HG03378 (cell line): ENCODE measurements at regions not wholly inside any gene's neighbourhood (a gene's known extent, or its start where the extent isn't known, plus 50 kb on each side); places are given as distances from the start of the nearest gene placed in this dataset.
"Not testable (repeated sequence)": the region's sequence is repeated elsewhere in the genome, so short reads cannot be mapped to it uniquely, and the experiment has no call there.

Source experiments
- ATAC-seq: cut with Tn5 transposase; IDR thresholded peaks from one replicate; pipeline ENCODE4 v1.9.1; 2021; ENCODE audit warnings: mild to moderate bottlenecking, moderate library complexity; ENCODE audit not compliant: unreplicated experiment

DNA sequence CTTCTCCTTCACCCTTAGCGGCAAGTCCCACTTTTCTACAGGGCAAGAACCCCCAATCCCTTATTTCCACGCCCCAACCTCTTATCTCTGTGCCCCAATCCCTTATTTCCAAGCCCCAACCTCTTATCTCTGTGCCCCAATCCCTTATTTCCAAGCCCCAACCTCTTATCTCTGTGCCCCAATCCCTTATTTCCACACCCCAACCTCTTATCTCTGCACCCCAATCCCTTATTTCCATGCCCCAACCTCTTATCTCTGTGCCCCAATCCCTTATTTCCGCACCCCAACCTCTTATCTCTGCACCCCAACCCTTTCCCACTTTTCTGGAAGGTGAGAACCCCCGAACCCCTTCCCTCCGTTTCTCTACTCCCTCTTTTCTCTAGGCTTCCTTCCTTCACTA lies 116.1 kb upstream of the GJE1 start:
- not testable (repeated sequence) for ATAC-seq

DNA sequence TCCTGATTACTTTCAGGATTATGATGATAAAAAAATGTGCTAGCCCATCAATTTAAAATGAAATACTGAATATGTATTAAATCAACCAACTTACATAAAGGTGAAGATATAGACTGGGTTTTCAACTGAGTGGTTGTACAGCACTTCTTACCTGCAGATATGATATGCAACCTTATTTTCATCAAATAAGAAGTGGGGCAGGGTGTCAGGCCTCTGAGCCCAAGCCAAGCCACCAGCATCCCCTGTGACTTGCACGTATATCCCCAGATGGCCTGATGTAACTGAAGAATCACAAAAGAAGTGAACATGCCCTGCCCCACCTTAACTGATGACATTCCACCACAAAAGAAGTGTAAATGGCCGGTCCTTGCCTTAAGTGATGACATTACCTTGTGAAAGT lies 117.3 kb upstream of the GJE1 start:
- ATAC-seq = not testable (repeated sequence)

DNA sequence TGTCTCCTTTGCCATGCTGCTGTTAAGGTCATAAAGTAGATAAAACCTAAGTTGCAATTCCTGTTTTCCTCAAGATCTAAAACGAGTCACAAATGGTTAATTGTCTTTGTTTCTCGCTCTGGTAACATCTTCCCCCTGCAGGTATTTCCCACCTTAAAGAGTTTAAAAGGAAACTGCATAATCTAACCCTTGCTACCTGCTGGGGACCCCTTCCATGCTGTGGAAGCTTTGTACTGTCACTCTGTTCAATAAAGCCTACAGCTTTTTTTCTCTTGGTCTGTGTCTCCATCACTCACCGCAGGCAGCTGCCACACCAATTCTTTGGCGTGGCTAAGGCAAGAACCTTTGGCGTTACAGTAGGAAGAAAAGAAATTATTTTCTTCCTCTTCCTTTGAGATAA lies 117.7 kb upstream of the GJE1 start:
- no peak for ATAC-seq

- ATAC-seq = no peak
Measured at GRCh38 chr6:142014515-142014914, 118.2 kb upstream of the GJE1 start.

- ATAC-seq = no peak
Measured at GRCh38 chr6:142013875-142014495, 118.7 kb upstream of the GJE1 start.

DNA sequence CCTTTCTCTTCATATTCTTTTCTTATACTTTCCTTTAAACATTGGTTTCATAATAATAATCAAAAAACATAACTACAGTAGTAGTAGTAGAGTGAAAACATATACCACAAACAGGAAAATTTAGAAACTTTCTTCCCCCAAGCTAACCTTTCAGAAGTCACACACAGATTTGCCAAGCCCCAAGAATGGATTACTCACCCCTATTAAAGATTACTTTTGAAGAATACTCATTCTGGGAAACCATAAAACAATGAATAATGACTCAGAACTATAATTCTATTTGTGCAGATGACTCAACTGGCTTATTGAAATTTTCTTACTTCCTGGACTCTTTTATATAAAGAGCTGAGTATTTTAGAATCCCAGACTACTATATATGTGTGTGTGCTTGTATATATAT lies 119.4 kb upstream of the GJE1 start:
- ATAC-seq = peak; percentile 97

DNA sequence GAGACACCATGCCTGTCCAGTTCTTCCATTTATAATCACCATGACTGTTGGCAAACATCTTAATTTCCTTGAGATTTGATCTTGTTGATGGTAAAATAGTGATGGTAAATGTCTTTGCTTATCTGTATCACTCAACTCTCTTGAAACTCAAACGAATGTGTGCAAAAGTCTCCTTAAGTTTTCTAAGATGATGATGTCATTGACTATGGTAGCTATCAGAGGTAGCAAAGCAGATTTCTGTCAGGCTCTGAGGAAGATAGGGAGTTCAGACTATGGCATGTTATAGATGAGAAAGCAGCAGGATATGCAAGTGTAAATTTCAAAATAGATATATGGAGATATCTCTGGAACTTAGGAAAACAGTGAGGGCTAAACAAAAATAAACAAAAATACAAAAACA lies 121.0 kb upstream of the GJE1 start:
- no peak for ATAC-seq

- ATAC-seq = no peak
Measured at GRCh38 chr6:142011156-142011555, 121.6 kb upstream of the GJE1 start.

DNA sequence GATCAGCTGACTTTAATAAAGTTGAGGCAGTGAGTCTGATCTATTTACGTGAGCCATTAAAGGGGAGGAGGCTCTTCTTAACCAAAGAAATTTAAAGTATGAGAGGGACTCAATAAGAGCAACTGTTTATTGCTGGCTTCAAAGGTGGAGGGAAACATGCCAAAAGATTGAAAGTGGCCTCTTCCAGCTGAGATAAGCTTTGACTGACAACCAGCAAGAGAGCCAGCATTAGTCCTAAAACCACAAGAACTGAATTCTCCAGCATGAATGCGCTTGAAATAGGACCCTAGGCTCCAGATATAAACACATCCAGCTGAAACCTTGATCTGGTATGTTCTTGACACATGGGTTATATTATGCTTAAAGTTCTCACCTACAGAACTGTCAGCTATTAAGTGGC lies 123.1 kb upstream of the GJE1 start:
- no peak for ATAC-seq

GRCh38 chr6:142008781-142009180 lies 123.9 kb upstream of the GJE1 start:
- ATAC-seq = no peak

DNA sequence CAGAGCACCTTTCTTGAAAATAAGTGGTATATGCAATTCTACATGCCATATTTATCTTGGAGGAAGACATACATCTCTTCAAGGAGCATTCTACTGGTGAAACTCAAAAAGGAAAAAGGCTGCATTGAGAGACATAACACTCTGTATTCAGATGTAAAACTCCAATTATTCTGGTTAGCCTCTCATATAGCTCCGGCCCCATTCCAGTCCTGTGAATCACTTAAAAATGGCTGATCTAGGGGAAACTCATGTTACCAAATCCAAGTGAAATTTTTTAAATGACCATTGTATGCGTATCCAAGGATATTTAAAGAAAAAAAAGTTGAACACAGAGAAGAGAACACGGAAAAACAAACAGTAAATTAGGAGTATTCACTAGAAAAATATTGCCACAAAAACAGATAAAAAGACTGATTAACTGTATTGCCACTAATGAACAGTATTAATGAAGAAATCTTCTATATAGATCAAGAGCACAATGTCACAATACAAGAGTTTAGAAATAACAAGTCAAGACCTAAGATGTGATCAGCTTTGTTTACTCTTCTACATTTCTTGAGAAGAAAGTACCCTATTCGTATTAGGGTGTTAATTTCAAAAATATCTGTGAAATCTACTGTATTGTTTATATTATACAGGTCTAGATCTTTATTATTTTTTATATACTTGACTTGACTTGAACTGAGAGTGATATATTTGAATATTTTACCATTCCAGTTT lies 124.5 kb upstream of the GJE1 start:
- no peak for ATAC-seq

DNA sequence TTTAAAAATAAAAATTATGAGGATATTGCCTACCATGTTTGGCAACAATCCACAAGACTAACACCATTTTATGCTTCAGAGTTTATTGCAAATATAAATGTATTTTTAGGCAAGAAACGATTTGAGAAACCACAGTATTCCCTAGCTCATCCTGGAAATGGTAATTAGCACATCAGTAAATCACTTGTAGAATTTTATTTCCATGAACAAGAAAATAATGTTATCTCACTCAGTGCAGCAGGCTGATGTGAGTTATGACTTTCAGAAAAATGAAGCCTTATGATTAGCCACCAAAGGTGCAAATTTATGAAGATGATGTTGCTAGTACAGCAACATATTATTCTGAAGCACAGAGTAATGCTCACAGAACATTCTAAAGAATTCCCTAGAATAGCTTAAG lies 127.7 kb upstream of the GJE1 start:
- ATAC-seq = no peak

DNA sequence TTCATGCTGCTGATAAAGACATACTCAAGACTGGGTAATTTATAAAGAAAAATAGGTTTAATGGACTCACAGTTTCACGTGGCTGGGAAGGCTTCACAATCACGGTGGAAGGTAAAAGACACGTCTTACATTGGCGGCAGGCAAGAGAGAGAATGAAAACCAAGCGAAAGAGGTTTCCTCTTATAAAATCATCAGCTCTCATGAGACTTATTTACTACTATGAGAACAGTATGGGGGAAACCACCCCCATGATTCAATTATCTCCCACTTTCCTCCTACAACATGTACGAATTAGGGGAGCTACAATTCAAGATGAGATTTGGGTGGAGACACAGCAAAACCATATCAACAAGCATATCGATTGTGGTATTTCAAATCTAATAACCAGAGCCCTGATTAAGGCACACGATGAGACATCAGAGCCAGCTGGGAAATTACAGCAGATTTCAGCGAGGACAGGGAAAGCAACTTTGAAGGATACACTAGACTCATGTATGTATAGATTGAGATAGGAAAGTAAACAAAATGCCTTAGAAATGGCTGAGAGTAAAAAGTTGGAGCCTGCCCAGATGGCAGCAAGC lies 129.8 kb upstream of the GJE1 start:
- no peak for ATAC-seq

DNA sequence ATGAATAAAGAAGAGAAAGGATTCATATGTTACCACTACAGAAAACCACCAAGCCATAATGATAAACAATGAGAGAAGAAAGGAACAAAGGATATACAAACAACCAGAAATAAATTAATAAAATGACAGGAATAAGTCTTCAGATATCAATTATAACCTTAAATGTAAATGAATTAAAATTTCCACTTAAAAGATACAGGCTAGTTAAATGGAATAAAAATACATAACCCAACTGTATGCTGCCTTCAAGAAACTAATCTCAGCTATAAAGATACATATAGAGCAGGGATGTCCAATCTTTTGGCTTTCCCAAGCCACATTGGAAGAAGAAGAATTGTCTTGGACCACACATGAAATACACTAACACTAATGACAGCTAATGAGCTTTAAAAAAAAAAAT lies 135.9 kb upstream of the GJE1 start:
- ATAC-seq = no peak

- ATAC-seq = no peak
Measured at GRCh38 chr6:141992109-141992508, 140.6 kb upstream of the GJE1 start.

DNA sequence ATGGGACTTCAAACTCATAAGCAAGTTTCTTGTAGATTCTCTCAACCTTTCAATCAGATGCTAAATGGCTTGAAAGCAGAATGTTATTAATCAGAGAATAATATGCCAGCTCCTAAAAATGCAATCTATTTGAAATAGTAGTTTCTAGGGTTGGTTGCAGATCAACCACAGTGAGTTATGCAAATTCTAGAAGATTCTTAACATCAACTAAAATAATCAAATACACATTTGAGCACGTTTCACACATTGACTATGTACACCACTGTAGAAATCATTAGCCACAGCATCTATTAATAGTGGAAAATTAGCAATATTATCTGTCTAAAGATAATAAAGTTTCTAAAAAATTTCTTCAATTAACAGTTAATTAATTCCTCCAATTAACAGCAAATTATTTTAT lies 141.9 kb upstream of the GJE1 start:
- no peak for ATAC-seq

DNA sequence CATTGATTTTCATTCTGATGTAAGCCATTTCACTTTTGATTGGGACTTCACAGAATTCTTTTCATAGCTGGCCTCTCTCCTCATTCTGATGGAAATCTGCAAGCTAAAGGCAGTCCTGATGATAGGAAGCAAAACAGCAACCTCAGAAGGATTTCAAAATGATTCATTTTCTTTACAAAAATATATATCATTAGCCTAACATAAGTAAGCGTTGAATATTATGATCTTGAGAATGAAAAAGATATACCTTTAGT lies 143.1 kb upstream of the GJE1 start:
- ATAC-seq = no peak

- ATAC-seq = peak; percentile 87
Measured at GRCh38 chr6:141988954-141989705, 143.6 kb upstream of the GJE1 start.

DNA sequence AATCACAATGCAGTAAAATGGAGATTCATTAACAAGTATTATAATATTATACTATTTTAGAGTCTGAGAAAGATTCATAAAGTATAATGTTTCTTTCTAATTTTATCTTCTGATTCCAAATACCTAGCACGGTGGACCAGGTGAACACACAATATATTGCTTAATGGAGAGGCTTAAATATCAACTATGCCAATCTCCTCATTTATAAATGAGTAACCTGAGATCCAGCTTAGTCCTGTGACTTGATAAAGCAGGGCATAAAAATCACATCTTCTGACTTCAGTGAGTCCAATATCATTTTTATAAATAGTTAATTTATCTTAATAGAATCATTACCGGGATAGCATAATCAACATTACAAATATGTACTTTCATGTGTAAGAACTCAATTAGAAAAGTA lies 144.4 kb upstream of the GJE1 start:
- no peak for ATAC-seq

DNA sequence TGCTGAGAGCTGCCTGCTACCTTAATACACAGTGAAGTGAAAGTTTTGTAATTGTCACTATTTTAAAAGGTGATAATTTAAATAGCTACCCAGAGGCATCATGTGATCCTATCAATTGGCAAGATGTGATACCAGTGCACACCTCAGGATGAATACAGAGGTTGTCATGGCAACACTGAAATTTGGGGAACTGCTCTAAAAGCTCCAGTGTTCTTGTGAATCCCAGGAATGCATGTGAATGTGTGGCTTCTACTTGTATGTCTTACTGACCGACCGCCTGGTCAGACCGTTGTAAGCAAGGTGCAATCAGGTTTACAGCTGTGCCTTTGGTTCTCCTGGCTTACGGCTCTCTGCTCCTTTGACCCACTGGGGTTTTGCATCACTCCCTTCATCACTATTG lies 146.3 kb upstream of the GJE1 start:
- ATAC-seq = no peak

DNA sequence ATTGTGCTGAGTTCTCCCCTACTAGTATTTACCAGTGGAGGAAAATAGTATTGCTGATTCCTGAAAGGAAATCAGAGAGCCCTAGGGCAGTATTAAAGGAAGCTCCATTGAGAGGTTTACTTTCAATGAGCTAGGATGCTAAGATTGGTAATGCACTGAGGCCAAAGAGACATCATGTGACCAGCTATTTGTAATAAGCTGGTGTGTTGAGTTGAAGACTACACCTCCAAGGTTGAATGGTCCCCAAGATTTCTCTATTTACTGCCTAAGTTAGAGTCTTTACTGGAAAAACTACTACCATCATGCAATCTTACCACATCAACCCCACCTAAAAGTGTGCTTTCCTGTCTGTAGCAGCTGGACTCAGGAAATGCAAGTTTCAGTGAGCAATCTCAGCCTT lies 151.5 kb upstream of the GJE1 start:
- no peak for ATAC-seq

DNA sequence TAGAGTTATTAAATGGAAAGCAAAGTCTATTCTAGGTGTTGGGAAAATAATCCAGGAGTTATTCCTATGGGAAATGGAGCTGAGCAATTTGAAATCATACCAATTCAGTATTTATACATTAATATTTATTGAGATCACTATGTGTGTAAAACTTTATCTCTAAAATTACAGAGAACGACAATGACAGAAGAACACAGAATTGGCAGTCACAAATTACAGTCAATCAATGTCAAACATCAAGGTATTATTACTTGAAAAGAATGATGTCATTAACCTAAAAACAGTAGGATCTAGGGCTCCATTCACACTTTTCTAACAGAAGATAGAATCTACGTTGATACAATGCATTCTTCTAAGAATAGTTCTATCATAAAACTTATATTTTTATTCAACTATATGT lies 154.9 kb upstream of the GJE1 start:
- no peak for ATAC-seq
